HG03439 (cell line): ENCODE measurements at regions not wholly inside any gene's neighbourhood (a gene's known extent, or its start where the extent isn't known, plus 50 kb on each side); places are given as distances from the start of the nearest gene placed in this dataset.
"Not testable (repeated sequence)": the region's sequence is repeated elsewhere in the genome, so short reads cannot be mapped to it uniquely, and the experiment has no call there.

Source experiments
- ATAC-seq: cut with Tn5 transposase; IDR thresholded peaks from one replicate; pipeline ENCODE4 v1.9.1; 2021; ENCODE audit warnings: mild to moderate bottlenecking, moderate library complexity; ENCODE audit not compliant: unreplicated experiment

DNA sequence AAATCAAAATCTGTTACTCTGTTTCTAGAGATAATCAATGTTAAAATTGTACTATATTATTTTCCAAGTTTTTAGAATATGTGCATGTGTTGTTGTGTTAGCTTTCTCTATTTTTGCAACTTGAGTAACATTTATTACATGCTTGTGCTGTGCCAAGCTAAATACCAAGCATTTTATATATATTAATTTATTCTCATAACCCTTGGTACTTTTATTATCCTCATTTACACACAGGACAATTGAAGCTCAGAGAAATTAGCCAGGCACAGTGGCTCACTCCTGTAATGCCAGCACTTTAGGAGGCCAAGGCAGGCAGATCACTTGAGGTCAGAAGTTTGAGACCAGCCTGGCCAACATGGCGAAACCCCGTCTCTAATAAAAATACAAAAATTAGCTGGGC, 254.0 kb upstream of the DMRT1 start:
- ATAC-seq, result no peak

DNA sequence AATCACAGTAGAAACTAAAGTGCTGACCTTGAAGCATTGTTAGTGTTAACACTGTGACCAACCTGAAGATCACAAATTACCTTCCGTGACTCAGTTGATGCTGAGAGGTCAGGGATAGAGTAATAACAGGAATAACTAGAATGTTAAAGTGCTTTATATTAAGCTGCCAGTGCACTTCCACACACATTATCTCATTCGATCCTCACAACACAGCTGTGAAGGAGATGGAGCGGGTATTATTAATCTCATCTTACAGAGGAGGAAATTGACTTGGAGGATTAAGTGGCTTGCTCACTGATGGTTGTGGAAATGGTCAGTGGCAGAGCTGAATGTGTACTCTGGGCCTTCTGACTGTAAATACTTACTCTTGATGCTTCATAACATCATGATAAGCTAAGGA, 252.5 kb upstream of the DMRT1 start:
- ATAC-seq, result no peak

DNA sequence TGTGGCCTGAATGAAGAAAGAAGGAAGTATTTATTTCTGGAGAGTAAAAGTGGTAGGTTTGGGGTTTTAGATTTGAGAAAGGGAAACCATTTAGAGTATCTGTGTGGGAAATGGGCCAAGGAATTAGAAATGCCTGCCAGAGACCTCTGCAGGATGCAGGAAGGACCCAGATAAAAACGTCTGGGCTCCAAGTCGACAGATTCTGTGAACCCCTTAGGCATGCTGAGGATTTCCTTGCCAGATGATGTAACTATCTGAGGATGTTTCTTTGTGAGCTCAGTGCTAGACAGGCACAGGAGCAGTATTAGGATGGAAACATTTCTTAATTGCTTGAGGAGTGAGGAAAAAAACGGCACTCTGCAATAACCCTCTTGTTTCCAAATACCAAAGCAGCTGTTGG, 251.8 kb upstream of the DMRT1 start:
- no peak for ATAC-seq

DNA sequence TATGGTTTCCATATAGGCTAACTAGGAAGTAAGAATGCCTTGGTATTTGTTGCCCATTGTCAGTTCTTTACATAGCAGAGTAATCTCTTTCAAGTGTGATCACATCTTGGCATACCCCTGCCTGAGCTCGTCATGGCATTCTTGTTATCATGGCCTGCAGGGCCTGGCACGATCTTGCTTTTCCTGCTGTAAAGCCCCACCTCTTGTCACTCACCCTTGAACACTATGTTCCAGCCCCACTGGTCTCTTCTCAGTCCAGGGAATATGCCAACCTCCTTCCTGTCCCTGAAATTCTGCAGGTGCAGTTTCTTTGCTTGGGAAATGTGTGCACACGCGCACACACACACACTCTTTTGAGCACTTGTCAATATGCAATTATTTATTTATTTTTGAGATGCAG, 250.2 kb upstream of the DMRT1 start:
- no peak for ATAC-seq

DNA sequence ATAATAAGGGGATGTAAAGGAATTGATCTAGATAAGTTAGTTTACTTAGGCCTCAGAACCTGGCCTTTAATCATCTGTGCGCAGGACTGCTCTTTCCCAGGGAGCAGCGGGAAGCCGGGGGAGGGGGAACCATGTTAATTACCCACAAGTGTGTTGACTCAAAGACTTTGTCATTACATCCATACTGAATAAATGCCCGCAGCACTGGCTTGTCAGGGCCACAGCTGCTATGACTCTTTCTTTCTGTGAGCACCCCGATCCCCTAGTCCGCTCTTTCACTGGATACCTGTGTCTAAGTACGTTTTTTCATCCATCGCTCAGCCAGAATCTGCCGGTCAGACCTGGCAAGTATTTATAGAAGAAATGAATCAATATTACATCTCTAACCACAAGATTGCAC, 249.3 kb upstream of the DMRT1 start:
- ATAC-seq, result no peak

DNA sequence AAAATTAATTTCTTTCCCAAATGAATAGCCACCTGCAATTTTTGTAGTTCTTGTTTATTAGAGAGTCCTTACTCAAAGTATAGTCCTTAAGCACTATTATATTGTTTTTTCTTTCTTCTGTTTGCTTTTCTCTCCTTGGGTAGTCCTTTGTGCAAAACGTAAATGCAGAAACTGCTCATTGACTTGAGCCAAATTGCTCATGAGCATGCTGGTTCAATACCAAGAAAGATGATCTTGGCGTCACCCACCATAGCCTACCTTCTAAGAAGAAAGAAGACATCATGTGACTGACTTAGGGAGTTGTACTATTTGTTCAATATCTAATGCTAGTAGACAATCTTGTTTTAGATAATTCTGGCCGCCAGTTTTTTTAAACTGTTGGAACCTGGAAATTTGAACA, 248.8 kb upstream of the DMRT1 start:
- ATAC-seq, result no peak

DNA sequence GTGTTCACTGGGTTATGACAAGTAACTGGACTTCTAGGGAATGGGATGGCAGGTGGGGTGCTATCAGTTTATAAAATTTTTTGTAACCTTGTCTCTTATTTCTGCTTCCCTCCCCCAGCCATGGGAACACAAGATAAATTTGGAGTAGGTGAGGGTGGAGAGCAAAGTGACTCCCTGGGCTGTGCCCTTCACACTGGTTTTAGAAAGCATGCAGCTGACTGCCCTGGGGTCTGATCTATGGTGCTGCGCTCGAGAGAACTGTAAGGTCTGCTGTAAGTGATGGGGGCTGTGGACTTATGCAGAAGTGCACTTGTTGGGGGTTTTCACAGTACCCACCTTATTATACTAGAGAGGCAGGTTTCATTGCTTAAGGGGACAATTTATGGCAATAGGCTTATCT, 247.7 kb upstream of the DMRT1 start:
- no peak for ATAC-seq

DNA sequence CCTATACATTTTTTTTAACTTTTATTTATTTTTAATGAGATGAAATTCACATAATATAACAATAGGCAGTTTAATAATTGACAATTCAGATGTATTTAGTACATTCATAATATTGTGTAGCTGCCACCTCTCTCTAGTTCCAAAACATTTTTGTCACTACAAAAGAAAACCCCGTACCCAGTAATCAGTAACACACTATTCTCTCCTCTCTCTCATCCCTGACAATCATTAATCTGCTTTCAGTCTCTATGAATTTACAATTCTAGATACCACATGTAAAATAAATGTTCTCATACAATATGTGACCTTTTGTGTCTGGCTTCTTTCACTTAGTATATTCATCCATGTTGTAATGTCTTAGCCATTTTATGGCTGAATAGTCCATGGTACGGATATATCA, 244.8 kb upstream of the DMRT1 start:
- no peak for ATAC-seq

DNA sequence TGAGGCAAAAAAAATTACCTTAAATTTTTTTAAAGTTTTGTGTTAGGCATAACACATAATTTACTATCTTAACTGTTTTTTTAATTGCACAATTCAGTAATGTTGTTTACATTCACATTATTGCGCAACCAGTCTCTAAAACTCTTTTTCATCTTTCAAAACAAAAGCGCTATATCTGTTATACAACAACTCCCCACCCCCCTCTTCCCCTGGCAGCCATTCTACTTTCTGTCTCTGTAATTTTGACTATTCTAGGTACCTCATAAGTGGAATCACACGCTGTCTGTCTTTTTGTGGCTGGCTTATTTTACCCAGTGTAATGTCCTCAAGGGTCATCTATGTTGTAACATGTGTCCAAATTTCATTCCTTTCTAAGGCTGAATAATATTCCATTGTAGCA, 241.5 kb upstream of the DMRT1 start:
- ATAC-seq, result no peak

DNA sequence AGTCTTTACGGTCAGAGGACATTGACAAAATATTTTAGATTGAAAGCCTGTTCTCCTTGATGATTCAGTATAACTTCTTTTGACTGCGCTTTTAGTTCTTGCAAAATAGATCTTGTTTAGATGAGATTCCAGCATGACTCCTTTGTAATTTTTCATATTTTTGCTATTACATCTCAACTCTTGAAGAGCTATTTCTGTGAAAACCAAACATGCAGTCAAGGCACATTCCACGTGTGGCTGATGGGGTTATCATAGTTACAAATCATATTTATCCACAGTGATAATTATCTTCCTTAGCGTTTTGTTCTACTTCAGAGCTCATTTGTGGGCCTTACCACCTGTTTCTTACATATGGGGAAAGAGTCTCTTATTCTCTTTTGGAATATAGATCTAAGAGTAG, 238.8 kb upstream of the DMRT1 start:
- no peak for ATAC-seq

DNA sequence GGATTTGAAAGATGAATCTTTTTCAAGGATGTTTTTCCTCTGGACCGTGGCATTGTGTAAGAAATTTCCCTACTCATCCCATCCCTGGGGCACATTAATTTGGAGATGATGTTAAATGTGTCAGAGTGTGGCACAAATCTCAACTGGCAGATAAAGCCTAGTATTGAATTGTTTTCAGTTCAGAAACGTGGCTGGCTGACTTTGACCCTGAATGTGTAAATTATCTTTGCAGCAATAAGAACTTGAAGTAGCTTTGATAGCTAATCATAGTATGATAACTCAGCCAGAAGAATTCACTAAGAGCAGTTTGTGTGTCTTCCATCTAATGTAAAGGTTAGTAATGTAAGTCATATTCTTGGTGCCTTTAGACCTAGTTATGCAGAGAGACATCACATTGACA, 238.4 kb upstream of the DMRT1 start:
- ATAC-seq, result no peak

DNA sequence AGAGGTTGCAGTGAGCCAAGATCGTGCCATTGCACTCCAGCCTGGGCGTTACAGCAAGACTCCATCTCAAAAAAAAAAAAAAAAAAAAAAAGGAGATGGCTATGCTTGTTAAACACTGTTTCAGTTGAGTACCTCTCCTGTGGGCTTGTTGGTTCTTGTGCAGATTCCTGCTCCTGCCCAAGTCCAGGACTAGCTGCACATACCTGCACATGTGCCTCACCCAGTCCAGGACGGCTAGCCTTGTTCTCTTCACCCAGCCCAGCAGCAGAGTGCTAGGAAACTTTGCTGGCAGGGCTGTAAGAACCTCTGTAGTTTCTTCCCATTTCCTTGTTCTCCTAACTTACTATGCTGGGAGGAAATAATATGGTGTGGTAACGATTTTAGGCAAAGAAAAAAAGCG, 234.1 kb upstream of the DMRT1 start:
- ATAC-seq, result no peak

DNA sequence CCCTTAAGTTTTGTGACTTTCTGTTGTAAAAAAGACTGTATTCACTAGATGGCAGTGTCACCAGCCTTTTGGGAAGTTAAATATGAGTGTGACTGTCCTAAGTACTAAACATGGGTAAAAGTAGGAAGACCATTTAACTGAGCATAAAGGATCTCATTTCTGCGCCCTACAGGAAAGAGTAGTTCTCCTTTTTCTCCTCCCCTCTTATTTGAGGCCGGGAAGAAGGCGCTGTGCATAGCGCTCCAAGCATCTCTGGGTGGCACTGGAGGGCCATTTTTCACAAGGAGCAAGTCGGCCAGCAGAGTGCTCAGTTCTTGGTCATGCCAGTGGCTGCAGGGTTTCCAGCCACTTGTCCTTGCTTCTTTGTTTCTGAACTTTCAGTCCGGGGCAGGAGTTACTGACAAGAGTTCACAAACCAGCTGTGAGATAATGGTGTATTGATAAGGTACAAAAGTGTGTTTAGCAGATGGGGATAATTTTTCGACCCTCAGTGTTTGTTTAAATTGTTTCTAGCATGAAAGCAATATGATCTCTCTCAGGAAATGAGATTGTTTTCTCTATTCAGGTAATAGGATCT, 227.6 kb upstream of the DMRT1 start:
- peak; percentile 85 for ATAC-seq

DNA sequence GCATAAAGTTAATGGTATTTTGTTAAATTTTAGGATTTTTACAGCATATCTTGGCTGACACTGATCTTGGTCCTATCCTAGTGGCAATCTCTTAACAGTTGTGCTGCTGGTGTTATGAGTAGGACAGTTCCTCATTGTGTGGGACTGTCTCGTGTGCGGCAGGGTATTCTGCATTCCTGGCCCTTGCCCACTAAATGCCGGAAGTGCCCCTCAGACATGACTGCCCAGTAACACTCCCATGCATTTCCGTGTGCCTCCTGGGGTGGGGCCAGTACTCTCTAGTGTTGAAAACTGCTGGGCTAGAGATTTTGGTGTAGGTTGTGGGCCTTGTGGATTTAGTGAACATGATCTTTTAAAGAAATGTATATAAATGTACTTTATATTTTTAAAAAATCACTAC, 227.1 kb upstream of the DMRT1 start:
- no peak for ATAC-seq

DNA sequence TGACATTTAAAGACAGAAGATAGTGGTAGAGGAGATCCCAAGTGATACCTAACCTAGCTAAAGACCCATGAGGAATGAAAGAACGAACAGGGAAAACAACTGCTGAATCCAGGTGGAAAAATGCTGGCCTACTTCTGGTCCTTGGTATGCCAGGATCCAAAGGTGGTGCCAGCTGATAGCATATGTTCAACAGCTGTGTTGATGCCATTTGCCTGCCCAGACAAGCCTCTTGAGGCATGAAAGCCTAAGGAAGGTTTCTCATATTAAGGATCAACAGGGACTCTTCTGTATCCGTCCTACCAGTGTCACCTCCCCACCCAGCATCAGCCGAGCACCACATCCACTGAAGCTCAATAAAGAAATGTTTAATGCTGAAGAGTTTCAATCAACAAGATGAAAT, 225.7 kb upstream of the DMRT1 start:
- ATAC-seq, result no peak

DNA sequence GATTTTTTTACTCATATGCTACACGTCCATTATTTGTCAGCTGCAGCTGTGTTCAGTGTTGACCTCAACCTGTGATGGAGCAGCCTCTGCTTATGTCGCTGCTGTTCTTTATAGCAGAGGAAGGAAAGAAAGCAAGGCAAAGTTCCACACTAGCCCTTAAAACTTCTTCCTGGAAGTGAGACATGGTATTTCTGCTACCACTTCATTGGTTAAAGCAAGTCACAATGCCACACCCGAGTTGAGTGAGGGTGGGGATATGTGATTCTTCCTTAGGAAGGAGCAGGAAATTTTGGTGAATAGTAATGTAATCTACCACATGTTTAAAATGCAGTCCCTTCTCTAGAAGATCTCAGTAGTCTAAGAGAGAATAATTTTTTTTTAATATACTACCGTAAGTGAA, 224.8 kb upstream of the DMRT1 start:
- ATAC-seq, result no peak

DNA sequence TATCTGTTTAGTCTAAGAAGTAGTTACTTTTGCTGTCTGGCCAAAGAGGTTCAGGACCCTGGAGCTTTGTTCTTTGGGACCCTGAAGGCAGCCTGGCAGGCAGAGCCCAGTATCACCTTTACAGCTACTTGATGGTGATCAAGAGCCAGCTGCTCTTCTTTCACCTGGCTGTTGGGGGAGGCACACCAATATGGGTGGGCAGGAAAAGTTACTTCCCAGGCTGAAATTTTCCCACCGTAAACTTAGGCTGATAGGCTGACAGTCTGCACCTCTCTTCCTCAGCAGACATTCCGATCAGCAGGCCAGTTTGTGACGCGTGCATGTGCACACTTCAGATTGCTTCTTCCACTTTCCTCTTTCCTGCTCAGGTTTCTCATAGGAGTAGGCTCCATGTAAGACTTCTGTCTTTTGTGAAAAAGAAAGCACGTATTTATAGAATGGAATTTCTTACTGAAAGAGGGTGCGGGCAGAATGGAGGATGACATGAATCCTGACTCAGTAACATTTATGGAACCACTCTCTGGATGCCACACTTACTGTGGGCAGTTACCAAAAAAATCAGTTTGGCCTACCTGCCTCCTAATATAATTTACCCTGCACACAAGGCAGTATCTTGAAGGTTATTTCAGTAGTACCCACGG, 223.9 kb upstream of the DMRT1 start:
- ATAC-seq, result no peak

DNA sequence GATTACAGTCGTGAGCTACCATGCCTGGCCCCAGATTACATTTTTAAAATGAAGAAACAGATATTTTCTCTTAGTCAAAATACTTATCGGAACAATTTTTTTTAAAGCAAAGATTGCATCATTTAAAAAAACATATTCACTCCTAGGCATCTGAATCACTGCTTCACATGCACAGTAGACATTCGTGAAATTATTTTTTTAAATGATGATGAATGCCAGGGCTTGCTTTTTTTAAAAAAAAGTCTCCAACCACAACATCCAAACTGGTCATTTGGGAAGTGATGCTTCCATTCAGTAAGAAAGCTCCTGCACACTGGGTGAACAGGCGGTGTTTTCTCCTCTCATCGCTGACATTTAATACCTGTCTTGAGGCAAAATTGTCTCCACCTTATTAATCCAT, 223.0 kb upstream of the DMRT1 start:
- ATAC-seq, result no peak

DNA sequence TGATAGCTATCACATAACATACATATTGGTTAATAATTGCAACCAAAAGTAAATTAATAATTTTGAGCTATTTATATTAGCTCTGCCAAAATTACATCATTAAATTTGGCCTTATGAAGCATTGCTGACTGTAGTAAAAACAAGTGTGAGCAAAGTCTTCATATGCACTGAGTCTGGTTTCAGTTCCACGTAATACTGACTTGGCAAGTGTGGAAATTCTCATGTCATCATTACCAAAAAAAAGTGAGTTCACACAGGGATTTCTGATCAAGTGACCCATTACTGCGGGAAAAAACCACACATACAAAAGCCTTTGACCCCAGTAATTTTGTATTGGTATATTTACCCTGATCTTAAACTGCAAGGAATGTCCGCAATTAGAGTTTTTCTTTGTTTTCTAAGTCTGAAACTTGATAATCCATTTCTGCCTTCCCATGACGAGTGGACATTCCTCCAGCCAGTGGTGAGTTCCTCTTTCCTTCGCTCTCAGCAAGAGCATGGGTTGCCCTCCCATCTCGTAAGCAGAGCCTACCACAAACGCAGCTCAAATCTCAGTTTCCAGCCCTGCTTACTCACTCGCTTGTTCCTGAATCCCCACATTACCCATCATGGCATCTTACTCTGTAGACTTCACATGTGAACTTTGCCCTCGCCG, 220.2 kb upstream of the DMRT1 start:
- ATAC-seq, result no peak

DNA sequence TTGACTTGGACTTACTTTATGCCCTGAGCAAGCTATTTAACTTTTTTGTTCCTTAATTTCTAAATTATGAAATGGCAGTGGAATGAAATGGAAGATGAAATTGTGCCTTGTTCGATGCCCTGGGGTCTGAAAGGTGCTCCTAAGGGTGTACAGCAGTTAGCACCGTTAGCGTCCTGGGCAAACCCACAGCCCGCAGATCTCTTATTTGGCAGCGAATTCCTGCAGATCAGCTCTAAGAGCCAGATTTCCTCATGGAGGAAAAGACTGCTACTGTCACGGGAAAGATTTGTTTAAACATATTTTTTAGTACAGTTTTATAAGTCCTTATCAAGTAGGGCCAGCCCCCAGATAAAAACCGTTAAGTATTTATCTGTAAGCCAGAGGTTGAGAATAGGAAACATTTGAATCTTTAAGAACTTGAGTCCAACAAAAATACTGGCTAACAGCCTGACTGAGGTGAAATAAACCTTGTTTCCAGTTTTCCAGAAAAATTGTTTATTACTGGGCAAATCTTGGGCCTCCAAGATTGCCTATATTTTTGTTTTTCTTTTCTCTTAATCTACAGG, 216.5 kb upstream of the DMRT1 start:
- ATAC-seq, result no peak

DNA sequence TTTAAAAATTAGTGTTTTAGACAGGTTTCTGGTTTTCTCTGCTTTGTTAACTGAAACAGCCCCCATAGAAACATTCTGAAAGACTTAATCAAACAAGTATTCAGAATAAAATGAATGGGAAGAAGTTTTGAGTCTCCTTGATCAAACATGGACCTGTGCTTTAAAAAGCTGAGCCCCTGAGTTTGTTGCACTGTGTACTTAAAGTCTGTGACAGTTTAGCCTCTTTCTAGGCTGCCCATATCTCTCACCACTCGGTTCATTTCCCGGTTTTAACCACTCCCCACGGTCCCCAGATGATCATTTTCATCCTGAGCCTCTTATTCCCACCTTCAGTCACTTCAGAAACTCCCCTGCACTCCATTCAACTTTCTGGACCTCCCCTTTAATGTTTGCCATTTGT, 215.9 kb upstream of the DMRT1 start:
- ATAC-seq, result no peak

DNA sequence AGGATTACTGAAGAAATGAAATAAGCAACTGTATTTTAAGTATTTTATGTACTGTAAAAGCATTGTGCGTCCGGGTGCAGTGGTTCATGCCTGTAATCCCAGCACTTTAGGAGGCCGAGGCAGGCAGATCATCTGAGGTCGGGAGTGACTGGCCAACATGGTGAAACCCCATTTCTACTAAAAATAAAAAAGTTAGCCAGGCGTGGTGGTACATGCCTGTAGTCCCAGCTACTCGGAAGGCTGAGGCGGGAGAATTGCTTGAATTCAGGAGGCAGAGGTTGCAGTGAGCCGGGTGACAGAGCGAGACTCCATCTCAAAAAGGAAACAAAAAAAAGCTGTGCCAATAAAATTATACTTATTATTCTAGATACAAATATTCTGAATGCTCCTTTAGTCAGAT, 215.4 kb upstream of the DMRT1 start:
- not testable (repeated sequence) for ATAC-seq
